NCI-H748 (cell line): ENCODE measurements at regions not wholly inside any gene's neighbourhood (a gene's known extent, or its start where the extent isn't known, plus 50 kb on each side); places are given as distances from the start of the nearest gene placed in this dataset.
"Not testable (repeated sequence)": the region's sequence is repeated elsewhere in the genome, so short reads cannot be mapped to it uniquely, and the experiment has no call there.

ENCODE experiments used
- DNase-seq: peaks from one replicate; lab custom pipeline; 2025; ENCODE audit not compliant: unreplicated experiment; lab: John Stamatoyannopoulos, UW

GRCh38 chr3:176651622-176652021, 545.7 kb downstream of the TBL1XR1 start:
- DNase-seq: no peak

GRCh38 chr3:176650478-176650877, 546.8 kb downstream of the TBL1XR1 start:
- DNase-seq: no peak

GRCh38 chr3:176647987-176648386, 549.3 kb downstream of the TBL1XR1 start:
- no peak for DNase-seq

- no peak for DNase-seq
These were observed 563.8 kb downstream of the TBL1XR1 start for GRCh38 chr3:176633511-176633910.

GRCh38 chr3:176632925-176633324, 564.4 kb downstream of the TBL1XR1 start:
- DNase-seq: no peak

- no peak for DNase-seq
These were observed 566.1 kb downstream of the TBL1XR1 start for GRCh38 chr3:176631165-176631564.

- DNase-seq: no peak
These were observed 569.1 kb downstream of the TBL1XR1 start for GRCh38 chr3:176628101-176628639.

- no peak for DNase-seq
These were observed 573.7 kb downstream of the TBL1XR1 start for GRCh38 chr3:176623468-176624150.

- no peak for DNase-seq
These were observed 577.4 kb downstream of the TBL1XR1 start for GRCh38 chr3:176619833-176620232.

- no peak for DNase-seq
These were observed 581.5 kb downstream of the TBL1XR1 start for GRCh38 chr3:176615826-176616225.

- no peak for DNase-seq
These were observed 585.6 kb downstream of the TBL1XR1 start for GRCh38 chr3:176611703-176612102.

- no peak for DNase-seq
These were observed 587.9 kb downstream of the TBL1XR1 start for GRCh38 chr3:176609361-176609760.

- not testable (repeated sequence) for DNase-seq
These were observed 591.7 kb downstream of the TBL1XR1 start for GRCh38 chr3:176605553-176605952.

GRCh38 chr3:176595307-176595706, 602.0 kb downstream of the TBL1XR1 start:
- no peak for DNase-seq

GRCh38 chr3:176590722-176591121, 606.6 kb downstream of the TBL1XR1 start:
- DNase-seq: peak; percentile 14

- DNase-seq: no peak
These were observed 610.2 kb downstream of the TBL1XR1 start for GRCh38 chr3:176587089-176587488.

- no peak for DNase-seq
These were observed 612.7 kb downstream of the TBL1XR1 start for GRCh38 chr3:176584413-176585176.

GRCh38 chr3:176583956-176584355, 613.3 kb downstream of the TBL1XR1 start:
- no peak for DNase-seq

- no peak for DNase-seq
These were observed 615.7 kb downstream of the TBL1XR1 start for GRCh38 chr3:176581589-176581988.

GRCh38 chr3:176579711-176580185, 617.5 kb downstream of the TBL1XR1 start:
- no peak for DNase-seq

GRCh38 chr3:176578316-176578715, 619.0 kb downstream of the TBL1XR1 start:
- DNase-seq: no peak

GRCh38 chr3:176577447-176577846, 619.8 kb downstream of the TBL1XR1 start:
- DNase-seq: no peak
